H1 (cell line): ENCODE measurements at regions not wholly inside any gene's neighbourhood (a gene's known extent, or its start where the extent isn't known, plus 50 kb on each side); places are given as distances from the start of the nearest gene placed in this dataset.

ENCODE experiments used
- SIN3A ChIP-seq, 2 experiments: IDR thresholded peaks in 1 of 2; conservative IDR thresholded peaks in 1 of 2; 2 replicates each; pipeline ENCODE4 v1.6.1; 2011 to 2012; ENCODE audit warnings: low read length in 2 of 2, improper control_type of control experiment in 1 of 2, low read depth in 1 of 2, mild to moderate bottlenecking in 1 of 2

DNA sequence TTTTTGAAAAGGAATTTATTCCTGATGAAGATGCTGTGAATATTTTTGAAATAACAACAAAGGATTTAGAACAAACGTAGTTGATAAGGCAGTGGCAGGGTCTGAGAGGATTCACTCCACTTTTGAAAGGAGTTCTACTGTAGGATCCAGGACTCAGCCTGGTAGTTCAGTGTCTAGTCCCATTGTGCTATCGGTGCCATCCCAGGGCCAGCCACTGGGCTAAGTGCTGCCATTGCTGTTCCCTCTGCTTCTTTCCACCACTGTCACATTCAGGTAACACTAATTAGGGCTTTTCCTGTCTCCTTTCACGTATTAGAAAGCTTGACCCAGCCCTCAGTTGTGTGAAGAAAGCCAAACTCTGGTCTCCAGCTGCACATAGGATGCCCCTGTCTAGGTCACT is 177.3 kb downstream of the TEX36 start (continued):
- TF ChIP-seq SIN3A (conservative IDR thresholded peaks at IDR 0.05 in 1 of 2, IDR thresholded peaks at IDR 0.05 in 1 of 2; ENCODE audit: low read depth in 1 of 2, low read length in 2 of 2), result no peak
